HT1080 (cell line): ENCODE measurements at regions not wholly inside any gene's neighbourhood (a gene's known extent, or its start where the extent isn't known, plus 50 kb on each side); places are given as distances from the start of the nearest gene placed in this dataset.
"Not testable (repeated sequence)": the region's sequence is repeated elsewhere in the genome, so short reads cannot be mapped to it uniquely, and the experiment has no call there.

Source experiments
- DNase-seq: peaks from one replicate; pipeline ENCODE4 v3.0.0-alpha.2; 2015; ENCODE audit warnings: low read depth

GRCh38 chr3:18194431-18194830 is 230.7 kb downstream of the SATB1 start:
- peak; percentile 6 for DNase-seq

GRCh38 chr3:18190646-18191045 is 234.5 kb downstream of the SATB1 start:
- no peak for DNase-seq

- DNase-seq: no peak
Observed at GRCh38 chr3:18189282-18190050, 235.7 kb downstream of the SATB1 start.

GRCh38 chr3:18188491-18188890 is 236.6 kb downstream of the SATB1 start:
- no peak for DNase-seq

- no peak for DNase-seq
Observed at GRCh38 chr3:18185624-18186023, 239.5 kb downstream of the SATB1 start.

- DNase-seq: not testable (repeated sequence)
Observed at GRCh38 chr3:18182923-18183322, 242.2 kb downstream of the SATB1 start.

GRCh38 chr3:18179521-18179920 is 245.6 kb downstream of the SATB1 start:
- DNase-seq: no peak

GRCh38 chr3:18177271-18177670 is 247.9 kb downstream of the SATB1 start:
- no peak for DNase-seq

- not testable (repeated sequence) for DNase-seq
Observed at GRCh38 chr3:18173891-18174290, 251.2 kb downstream of the SATB1 start.

GRCh38 chr3:18159681-18160080 is 265.5 kb downstream of the SATB1 start:
- no peak for DNase-seq

GRCh38 chr3:18153571-18154173 is 271.5 kb downstream of the SATB1 start:
- peak; percentile 89 for DNase-seq

- no peak for DNase-seq
Observed at GRCh38 chr3:18151199-18151598, 273.9 kb downstream of the SATB1 start.

- DNase-seq: no peak
Observed at GRCh38 chr3:18149935-18150334, 275.2 kb downstream of the SATB1 start.

- DNase-seq: no peak
Observed at GRCh38 chr3:18149386-18149785, 275.8 kb downstream of the SATB1 start.

- DNase-seq: no peak
Observed at GRCh38 chr3:18144571-18144970, 280.6 kb downstream of the SATB1 start.

- no peak for DNase-seq
Observed at GRCh38 chr3:18143258-18143780, 281.8 kb downstream of the SATB1 start.

- DNase-seq: no peak
Observed at GRCh38 chr3:18137958-18138357, 287.2 kb downstream of the SATB1 start.

GRCh38 chr3:18135060-18135814 is 289.9 kb downstream of the SATB1 start:
- no peak for DNase-seq

- DNase-seq: peak; percentile 55
Observed at GRCh38 chr3:18134386-18135059, 290.6 kb downstream of the SATB1 start.

- no peak for DNase-seq
Observed at GRCh38 chr3:18132991-18133390, 292.1 kb downstream of the SATB1 start.

- no peak for DNase-seq
Observed at GRCh38 chr3:18127859-18128681, 297.1 kb downstream of the SATB1 start.
